HepG2 (cell line): ENCODE measurements at regions not wholly inside any gene's neighbourhood (a gene's known extent, or its start where the extent isn't known, plus 50 kb on each side); places are given as distances from the start of the nearest gene placed in this dataset.

Source experiments
- ATAC-seq: fragments of 200-7000 bp; cut with Tn5 transposase; 3 replicates; pipeline ENCODE4 v1.9.1; 2020; ENCODE audit warnings: mild to moderate bottlenecking, moderate library complexity
- BruUV-seq: library from RNA; stranded (reverse); fragments of 400-500 nt; replicated peaks from 2 replicates; lab custom pipeline; 2021; lab: Mats Ljungman, UMichigan
- CTCF ChIA-PET: fragments of 300-600 bp; formaldehyde crosslinking; extraction: SDS; loops from one replicate; lab custom pipeline; 2021; ENCODE audit warnings: low total read pairs, inconsistent platforms, low intra/inter-chr PET ratio; lab: Yijun Ruan, JAX
- POLR2A ChIA-PET: fragments of 350-600 bp; sonication (Branson Sonifier 250); formaldehyde crosslinking; loops from one replicate; lab custom pipeline; 2020; ENCODE audit warnings: antibody characterized with exemption, inconsistent platforms; lab: Yijun Ruan, JAX
- DNase-seq: peaks from one replicate; pipeline ENCODE4 v3.0.0-alpha.2; 2015; ENCODE audit warnings: low spot score
- FAIRE-seq: peaks from 3 replicates; lab custom pipeline; 2011; peaks lifted over from hg19 to GRCh38; lab: Jason Lieb, UNC
- H2AFZ ChIP-seq: one replicate; pipeline ENCODE4 v1.6.1; 2011; ENCODE audit warnings: low read length, inconsistent platforms
- H3K27ac ChIP-seq: fragments of 300-600 bp; 3 replicates; pipeline ENCODE4 v1.8.0; 2011; ENCODE audit warnings: mixed run types, mild to moderate bottlenecking, mixed read lengths, low read length, inconsistent platforms; ENCODE audit not compliant: insufficient read depth; ENCODE audit errors: extremely low read length
- H3K27me3 ChIP-seq, 2 experiments: fragments of 200-600 bp in 1 of 2; 2 replicates in 1 of 2; 3 replicates in 1 of 2; pipeline versions ENCODE4 v1.6.0 to v1.8.0; 2011; ENCODE audit warnings: low read length in 2 of 2, mild to moderate bottlenecking in 2 of 2, moderate library complexity in 2 of 2, inconsistent platforms in 1 of 2; ENCODE audit not compliant: insufficient read depth in 2 of 2, control insufficient read depth in 1 of 2
- H3K36me3 ChIP-seq, 2 experiments: fragments of 200-600 bp in 1 of 2; replicated peaks in 1 of 2; 2 replicates in 1 of 2; 3 replicates in 1 of 2; pipeline versions ENCODE4 v1.5.1 to v1.8.0; 2011; ENCODE audit warnings: low read length in 2 of 2, inconsistent platforms in 1 of 2; ENCODE audit not compliant: insufficient read depth in 2 of 2, control insufficient read depth in 1 of 2
- H3K4me1 ChIP-seq: 2 replicates; pipeline ENCODE4 v1.5.1; 2012; ENCODE audit warnings: low read length, inconsistent platforms; ENCODE audit not compliant: insufficient read depth
- H3K4me2 ChIP-seq: 2 replicates; pipeline ENCODE4 v1.6.0; 2011; ENCODE audit warnings: low read depth, low read length, inconsistent platforms
- H3K4me3 ChIP-seq, 3 experiments: fragments of 200-600 bp in 1 of 3; sonication (generic), shearing (Covaris generic) in 1 of 3; replicated peaks in 1 of 3; 2 replicates each; pipeline ENCODE4 v1.5.1; 2011 to 2016; ENCODE audit warnings: low read length in 3 of 3, inconsistent platforms in 2 of 3, low read depth in 2 of 3, mild to moderate bottlenecking in 2 of 3, control low read depth in 1 of 3, mixed read lengths in 1 of 3; ENCODE audit not compliant: insufficient read depth in 1 of 3
- H3K79me2 ChIP-seq: one replicate; pipeline ENCODE4 v1.6.1; 2011; ENCODE audit warnings: low read length, inconsistent platforms; ENCODE audit not compliant: insufficient read depth
- H3K9ac ChIP-seq: 2 replicates; pipeline ENCODE4 v1.6.0; 2011; ENCODE audit warnings: mild to moderate bottlenecking, low read depth, low read length, inconsistent platforms; ENCODE audit not compliant: insufficient read depth
- H3K9me3 ChIP-seq: 2 replicates; pipeline ENCODE4 v1.5.1; 2012; ENCODE audit warnings: mild to moderate bottlenecking, low read length
- H4K20me1 ChIP-seq: 2 replicates; pipeline ENCODE4 v1.6.0; 2011; ENCODE audit warnings: inconsistent platforms, mild to moderate bottlenecking, low read length, moderate library complexity; ENCODE audit not compliant: insufficient read depth
- ATF4 ChIP-seq, 2 experiments: fragments of 450-650 bp in 1 of 2; sonication (generic) in 1 of 2; formaldehyde crosslinking; IDR thresholded peaks; 2 replicates each; pipeline versions ENCODE4 v1.5.0 to v1.8.0; 2020 to 2022; ENCODE audit warnings: mild to moderate bottlenecking in 1 of 2, missing genetic modification reagents in 1 of 2
- CEBPB ChIP-seq: IDR thresholded peaks from 2 replicates; pipeline ENCODE4 v1.6.1; 2011; ENCODE audit warnings: low read depth, low read length, improper control_type of control experiment, borderline replicate concordance
- GPN1 ChIP-seq: sonication (generic); formaldehyde crosslinking; IDR thresholded peaks from 2 replicates; pipeline ENCODE4 v1.5.1; 2020; ENCODE audit warnings: missing genetic modification reagents, borderline replicate concordance
- JDP2 ChIP-seq: sonication (generic); formaldehyde crosslinking; IDR thresholded peaks from 2 replicates; pipeline ENCODE4 v1.8.1; 2022; ENCODE audit warnings: missing genetic modification reagents, borderline replicate concordance
- MLX ChIP-seq: IDR thresholded peaks from 2 replicates; pipeline ENCODE4 v1.6.1; 2016
- RARA ChIP-seq: IDR thresholded peaks from 2 replicates; pipeline ENCODE4 v1.6.1; 2016; ENCODE audit warnings: missing genetic modification reagents, missing compliant biosample characterization
- RBM39 ChIP-seq: fragments of 200-400 bp; formaldehyde crosslinking; IDR thresholded peaks from one replicate; pipeline ENCODE4 v1.6.1; 2018; ENCODE audit warnings: antibody characterized with exemption, mild to moderate bottlenecking, low read depth, low read length; ENCODE audit not compliant: poor library complexity, severe bottlenecking
- RELA ChIP-seq: sonication (generic); formaldehyde crosslinking; IDR thresholded peaks from 2 replicates; pipeline ENCODE4 v1.4.0; 2020; ENCODE audit warnings: missing genetic modification reagents
- SALL1 ChIP-seq: sonication (generic); formaldehyde crosslinking; IDR thresholded peaks from 2 replicates; pipeline ENCODE4 v1.8.0; 2022; ENCODE audit warnings: mild to moderate bottlenecking, missing genetic modification reagents
- ZNF30 ChIP-seq: sonication (generic); formaldehyde crosslinking; IDR thresholded peaks from 2 replicates; pipeline ENCODE4 v1.5.0; 2020; ENCODE audit warnings: mild to moderate bottlenecking, missing genetic modification reagents
- ZNF709 ChIP-seq: sonication (generic); formaldehyde crosslinking; IDR thresholded peaks from 2 replicates; pipeline ENCODE4 v1.5.0; 2020; ENCODE audit warnings: mild to moderate bottlenecking, missing genetic modification reagents
- ZNF737 ChIP-seq: sonication (generic); formaldehyde crosslinking; IDR thresholded peaks from 2 replicates; pipeline ENCODE4 v1.5.0; 2020; ENCODE audit warnings: missing genetic modification reagents, mild to moderate bottlenecking, borderline replicate concordance
- WGBS: methylation state at CpG from one replicate; pipeline ENCODE4 v1.1.6; 2017; ENCODE audit warnings: low lambda C conversion rate; 5-methylcytosine and 5-hydroxymethylcytosine counted together
- in situ Hi-C: cut with HindIII; loops from 2 replicates; pipeline ENCODE4 v1.10.0; 2017; ENCODE audit warnings: low pct_unique_long_range_greater_than_20kb; ENCODE audit not compliant: extremely low pct_ligation_motif_present
- intact Hi-C: fragments of 100-400 bp; cut with micrococcal nuclease; formaldehyde crosslinking; loops from one replicate; pipeline ENCODE4 v1.10.0; 2022; ENCODE audit not compliant: unreplicated experiment

- DNase-seq = no peak
- Histone ChIP-seq H3K4me1 (no peaks in the 10 kb centered on the region), H3K27me3 (no peaks in the 10 kb centered on the region), H2AFZ (no peak overlapping the region), H3K27ac (no peak overlapping the region), H3K9ac (no peak overlapping the region), H3K9me3 (no peaks in the 10 kb centered on the region), H4K20me1 (no peaks in the 10 kb centered on the region), H3K4me2 (no peak overlapping the region), H3K4me3 (no peak overlapping the region), H3K79me2 (no peaks in the 10 kb centered on the region), H3K36me3 (no peaks in the 10 kb centered on the region)
- intact Hi-C loops = no loop called here
- no peak for FAIRE-seq
- WGBS = 51% methylated on average over 3 of the region's 3 CpGs
- POLR2A ChIA-PET = no interaction called here
- in situ Hi-C loops = no loop called here
- no peak for TF ChIP-seq RBM39
- TF ChIP-seq ZNF737 (CRISPR knock-in tag) = no peak
- TF ChIP-seq ZNF30 (CRISPR knock-in tag) = no peak
- no peak for TF ChIP-seq RARA (CRISPR knock-in tag)
- TF ChIP-seq JDP2 (CRISPR knock-in tag) = no peak
- no peak for ATAC-seq
- no TSS peak for BruUV-seq
- CTCF ChIA-PET = no interaction called here
Measured at GRCh38 chr3:82179291-82179690, 417.8 kb upstream of the GBE1 start.

GRCh38 chr3:82178291-82178690 is 416.8 kb upstream of the GBE1 start:
- Histone ChIP-seq H3K4me2 (no peak overlapping the region), H3K36me3 (no peaks in the 10 kb centered on the region), H3K4me1 (no peaks in the 10 kb centered on the region), H3K27ac (no peak overlapping the region), H3K4me3 (no peak overlapping the region), H3K79me2 (no peaks in the 10 kb centered on the region), H4K20me1 (no peaks in the 10 kb centered on the region), H2AFZ (no peak overlapping the region), H3K9ac (no peak overlapping the region), H3K9me3 (no peaks in the 10 kb centered on the region), H3K27me3 (no peaks in the 10 kb centered on the region)
- in situ Hi-C loops (no loop called here), intact Hi-C loops (no loop called here)
- 57% methylated on average over 3 of the region's 3 CpGs for WGBS
- no peak for TF ChIP-seq RELA (CRISPR knock-in tag)
- no peak for TF ChIP-seq GPN1 (CRISPR knock-in tag)
- TF ChIP-seq ZNF709 = no peak
- TF ChIP-seq SALL1 (CRISPR knock-in tag) = no peak
- TF ChIP-seq ATF4 (CRISPR knock-in tag; IDR thresholded peaks at IDR 0.05) = no peak
- TF ChIP-seq CEBPB = peak; percentile 67
- no peak for TF ChIP-seq MLX (CRISPR knock-in tag)
- FAIRE-seq (no peak), DNase-seq (no peak), ATAC-seq (no peak)
- ChIA-PET POLR2A (no interaction called here), CTCF (no interaction called here)
- no TSS peak for BruUV-seq
